HPDE6-E6E7 (cell line): ENCODE measurements at regions not wholly inside any gene's neighbourhood (a gene's known extent, or its start where the extent isn't known, plus 50 kb on each side); places are given as distances from the start of the nearest gene placed in this dataset.
"Not testable (repeated sequence)": the region's sequence is repeated elsewhere in the genome, so short reads cannot be mapped to it uniquely, and the experiment has no call there.

Source experiments
- DNase-seq: peaks from one replicate; pipeline ENCODE4 v3.0.0; 2011; ENCODE audit warnings: missing footprints; ENCODE audit errors: extremely low spot score

- DNase-seq, result not testable (repeated sequence)
Measured at GRCh38 chr1:228796945-228797344, 61.7 kb downstream of the RHOU start.

- no peak for DNase-seq
Measured at GRCh38 chr1:228798035-228798434, 62.8 kb downstream of the RHOU start.

GRCh38 chr1:228798548-228798947 is 63.3 kb downstream of the RHOU start:
- no peak for DNase-seq

- no peak for DNase-seq
Measured at GRCh38 chr1:228799924-228800323, 64.6 kb downstream of the RHOU start.

- DNase-seq, result no peak
Measured at GRCh38 chr1:228801068-228801467, 65.8 kb downstream of the RHOU start.

- DNase-seq, result no peak
Measured at GRCh38 chr1:228802386-228803220, 67.3 kb downstream of the RHOU start.

- no peak for DNase-seq
Measured at GRCh38 chr1:228803421-228803820, 68.1 kb downstream of the RHOU start.

- DNase-seq, result no peak
Measured at GRCh38 chr1:228804173-228804572, 68.9 kb downstream of the RHOU start.

- no peak for DNase-seq
Measured at GRCh38 chr1:228804640-228805413, 69.5 kb downstream of the RHOU start.

- DNase-seq, result no peak
Measured at GRCh38 chr1:228807904-228808605, 72.8 kb downstream of the RHOU start.

- no peak for DNase-seq
Measured at GRCh38 chr1:228809621-228810394, 74.5 kb downstream of the RHOU start.

- no peak for DNase-seq
Measured at GRCh38 chr1:228810395-228810758, 75.1 kb downstream of the RHOU start.

GRCh38 chr1:228810878-228811711 is 75.8 kb downstream of the RHOU start:
- no peak for DNase-seq

- no peak for DNase-seq
Measured at GRCh38 chr1:228811712-228812305, 76.5 kb downstream of the RHOU start.

GRCh38 chr1:228812961-228813360 is 77.7 kb downstream of the RHOU start:
- no peak for DNase-seq

- no peak for DNase-seq
Measured at GRCh38 chr1:228814176-228814575, 78.9 kb downstream of the RHOU start.

- DNase-seq, result no peak
Measured at GRCh38 chr1:228818296-228818695, 83.0 kb downstream of the RHOU start.

GRCh38 chr1:228818928-228819630 is 83.8 kb downstream of the RHOU start:
- no peak for DNase-seq

- DNase-seq, result no peak
Measured at GRCh38 chr1:228821252-228821651, 86.0 kb downstream of the RHOU start.

- DNase-seq, result no peak
Measured at GRCh38 chr1:228823200-228823599, 87.9 kb downstream of the RHOU start.
